K562 (cell line): ENCODE measurements at regions not wholly inside any gene's neighbourhood (a gene's known extent, or its start where the extent isn't known, plus 50 kb on each side); places are given as distances from the start of the nearest gene placed in this dataset.

ENCODE experiments used
- ATAC-seq: fragments of 200-7000 bp; cut with Tn5 transposase; 3 replicates; pipeline ENCODE4 v1.9.1; 2020; ENCODE audit warnings: moderate library complexity
- BruUV-seq: library from RNA; stranded (reverse); fragments of 400-500 nt; replicated peaks from 2 replicates; lab custom pipeline; 2021; lab: Mats Ljungman, UMichigan
- CTCF ChIA-PET: fragments of 300-600 bp; formaldehyde crosslinking; extraction: SDS; loops from one replicate; lab custom pipeline; 2021; ENCODE audit warnings: low intra/inter-chr PET ratio; lab: Yijun Ruan, JAX
- POLR2A ChIA-PET: fragments of 300-600, 350-650 bp; sonication (Branson Sonifier 250); formaldehyde crosslinking; extraction: SDS; loops from one replicate; lab custom pipeline; 2021; ENCODE audit warnings: antibody characterized with exemption, inconsistent platforms; lab: Yijun Ruan, JAX
- DNase-seq, 4 experiments: peaks; one replicate each; pipeline versions ENCODE4 v3.0.0 to v3.0.0-alpha.2; 2011 to 2018; ENCODE audit warnings: low spot score in 3 of 4, mixed read lengths in 3 of 4; ENCODE audit errors: extremely low read depth in 1 of 4
- FAIRE-seq: peaks from 2 replicates; lab custom pipeline; 2011; peaks lifted over from hg19 to GRCh38; lab: Jason Lieb, UNC
- H2AFZ ChIP-seq: 2 replicates; pipeline ENCODE4 v1.6.0; 2011; ENCODE audit warnings: low read depth, low read length, control low read depth, inconsistent platforms
- H3K27ac ChIP-seq: fragments of 200-600 bp; 3 replicates; pipeline ENCODE4 v1.8.0; 2011; ENCODE audit warnings: low read depth, mild to moderate bottlenecking, control low read depth, inconsistent platforms, low read length, moderate library complexity, mixed read lengths; ENCODE audit errors: extremely low read depth
- H3K27me3 ChIP-seq, 2 experiments: fragments of 300-600 bp in 1 of 2; 2 replicates in 1 of 2; 3 replicates in 1 of 2; pipeline versions ENCODE4 v1.6.0 to v1.8.0; 2011; ENCODE audit warnings: inconsistent platforms in 2 of 2, low read length in 2 of 2, mild to moderate bottlenecking in 1 of 2, mixed read lengths in 1 of 2, moderate library complexity in 1 of 2; ENCODE audit not compliant: control insufficient read depth in 2 of 2, insufficient read depth in 2 of 2
- H3K36me3 ChIP-seq: fragments of 300-600 bp; 3 replicates; pipeline ENCODE4 v1.8.0; 2011; ENCODE audit warnings: mild to moderate bottlenecking, low read length, inconsistent platforms; ENCODE audit not compliant: control insufficient read depth, insufficient read depth
- H3K4me1 ChIP-seq, 2 experiments: fragments of 200-600 bp in 1 of 2; replicated peaks in 1 of 2; 2 replicates in 1 of 2; 3 replicates in 1 of 2; pipeline versions ENCODE4 v1.5.1 to v1.8.0; 2011; ENCODE audit warnings: inconsistent platforms in 2 of 2, low read length in 2 of 2, mild to moderate bottlenecking in 1 of 2, mixed read lengths in 1 of 2, moderate library complexity in 1 of 2; ENCODE audit not compliant: control insufficient read depth in 2 of 2, insufficient read depth in 2 of 2
- H3K4me2 ChIP-seq: 2 replicates; pipeline ENCODE4 v1.6.1; 2011; ENCODE audit warnings: low read length, control low read depth, inconsistent platforms, mixed read lengths; ENCODE audit not compliant: insufficient read depth
- H3K4me3 ChIP-seq: fragments of 200-600 bp; sonication (generic), shearing (Covaris generic); 2 replicates; pipeline ENCODE4 v1.5.1; 2016; ENCODE audit warnings: control low read depth, inconsistent platforms
- H3K79me2 ChIP-seq: fragments of 200-600 bp; 3 replicates; pipeline ENCODE4 v1.8.0; 2011; ENCODE audit warnings: low read length, inconsistent platforms; ENCODE audit not compliant: control insufficient read depth, insufficient read depth
- H3K9ac ChIP-seq, 2 experiments: 2 replicates each; pipeline versions ENCODE4 v1.6.0 to v1.6.1; 2011; ENCODE audit warnings: low read depth in 2 of 2, low read length in 2 of 2, control low read depth in 1 of 2, inconsistent platforms in 1 of 2, mild to moderate bottlenecking in 1 of 2, mixed read lengths in 1 of 2; ENCODE audit not compliant: insufficient read depth in 1 of 2
- H3K9me1 ChIP-seq: one replicate; pipeline ENCODE4 v1.6.0; 2011; ENCODE audit warnings: inconsistent platforms, mild to moderate bottlenecking, low read length, moderate library complexity; ENCODE audit not compliant: control insufficient read depth, insufficient read depth
- H3K9me3 ChIP-seq: replicated peaks from 2 replicates; pipeline ENCODE4 v1.5.1; 2011; ENCODE audit warnings: low read depth, low read length, inconsistent platforms; ENCODE audit not compliant: control insufficient read depth, insufficient read depth
- H4K20me1 ChIP-seq: replicated peaks from 2 replicates; pipeline ENCODE4 v1.6.1; 2011; ENCODE audit warnings: low read length, inconsistent platforms, mixed read lengths; ENCODE audit not compliant: control insufficient read depth, insufficient read depth
- CEBPB ChIP-seq: fragments of 450-650 bp; IDR thresholded peaks from 2 replicates; pipeline ENCODE4 v1.6.1; 2016; ENCODE audit warnings: missing genetic modification characterization, missing compliant biosample characterization
- CHD4 ChIP-seq: fragments of 200-600 bp; sonication (generic); IDR thresholded peaks from 3 replicates; pipeline ENCODE4 v1.6.1; 2012; ENCODE audit warnings: low read depth, mild to moderate bottlenecking, mixed read lengths, low read length, inconsistent platforms; ENCODE audit not compliant: insufficient read depth, insufficient replicate concordance, poor library complexity, severe bottlenecking
- CTCF ChIP-seq, 3 experiments: IDR thresholded peaks in 2 of 3; conservative IDR thresholded peaks in 1 of 3; 2 replicates each; pipeline ENCODE4 v1.5.1; 2011 to 2012; ENCODE audit warnings: low read length in 3 of 3, mild to moderate bottlenecking in 3 of 3, control low read depth in 2 of 3, improper control_type of control experiment in 1 of 3, inconsistent platforms in 1 of 3, low read depth in 1 of 3, mixed read lengths in 1 of 3, moderate library complexity in 1 of 3; ENCODE audit not compliant: insufficient read depth in 2 of 3
- EGR1 ChIP-seq: fragments of 450-650 bp; conservative IDR thresholded peaks from 2 replicates; pipeline ENCODE4 v1.6.1; 2017; ENCODE audit warnings: mild to moderate bottlenecking
- ETV1 ChIP-seq: fragments of 450-650 bp; conservative IDR thresholded peaks from 2 replicates; pipeline ENCODE4 v1.6.1; 2016; ENCODE audit warnings: missing genetic modification characterization, control low read depth, low read depth, missing compliant biosample characterization
- FOXM1 ChIP-seq, 2 experiments: fragments of 450-650 bp in 1 of 2; sonication (generic) in 1 of 2; formaldehyde crosslinking in 1 of 2; IDR thresholded peaks; 2 replicates each; pipeline versions ENCODE4 v1.6.1 to v1.9.0; 2017 to 2022; ENCODE audit warnings: low read depth in 2 of 2, mild to moderate bottlenecking in 2 of 2, missing genetic modification reagents in 1 of 2, moderate library complexity in 1 of 2
- HBP1 ChIP-seq: fragments of 450-650 bp; formaldehyde crosslinking; IDR thresholded peaks from 2 replicates; pipeline ENCODE4 v1.4.0; 2022; ENCODE audit warnings: missing genetic modification characterization
- MIER1 ChIP-seq: fragments of 450-650 bp; IDR thresholded peaks from 2 replicates; pipeline ENCODE4 v1.6.1; 2016; ENCODE audit warnings: antibody characterized with exemption, mild to moderate bottlenecking, low read depth
- NR3C1 ChIP-seq: sonication (generic); formaldehyde crosslinking; IDR thresholded peaks from 2 replicates; pipeline ENCODE4 v1.8.1; 2022; ENCODE audit warnings: missing genetic modification reagents
- TEAD2 ChIP-seq: fragments of 450-650 bp; IDR thresholded peaks from 2 replicates; pipeline ENCODE4 v1.6.1; 2016; ENCODE audit warnings: missing genetic modification characterization, control low read depth, missing compliant biosample characterization
- TFAP4 ChIP-seq: sonication (generic); formaldehyde crosslinking; IDR thresholded peaks from 2 replicates; pipeline ENCODE4 v1.8.0; 2022; ENCODE audit warnings: missing genetic modification reagents, mild to moderate bottlenecking, moderate library complexity, borderline replicate concordance
- THRAP3 ChIP-seq: fragments of 450-650 bp; IDR thresholded peaks from 2 replicates; pipeline ENCODE4 v1.6.1; 2016; ENCODE audit warnings: mild to moderate bottlenecking, inconsistent platforms, borderline replicate concordance
- ZHX1 ChIP-seq: fragments of 150-350 bp; conservative IDR thresholded peaks from 2 replicates; pipeline ENCODE4 v1.6.1; 2014; ENCODE audit warnings: low read length
- ZNF197 ChIP-seq: fragments of 200-800 bp; sonication (Bioruptor generic); IDR thresholded peaks from 2 replicates; pipeline ENCODE4 v1.6.1; 2016; ENCODE audit warnings: low read depth, missing genetic modification characterization, missing compliant biosample characterization
- WGBS: fragments of 100-300 bp; shearing (Covaris generic); methylation state at CpG from one replicate; pipeline ENCODE4 v1.1.6; 2016; ENCODE audit warnings: low coverage, mixed read lengths; ENCODE audit not compliant: insufficient coverage; ENCODE audit errors: missing lambda C conversion rate; 5-methylcytosine and 5-hydroxymethylcytosine counted together
- in situ Hi-C: fragments of 300-500 bp; cut with MboI; formaldehyde crosslinking; loops from 4 replicates; pipeline ENCODE4 v1.15.0; 2018; ENCODE audit warnings: inconsistent platforms, mixed read lengths
- intact Hi-C: fragments of 100-400 bp; cut with micrococcal nuclease; formaldehyde crosslinking; loops from 2 replicates; pipeline ENCODE4 v1.14.2; 2022

- CTCF ChIA-PET, result no interaction called here
- no peak for FAIRE-seq
- TF ChIP-seq ZNF197 (no peak), EGR1 (no peak), CHD4 (no peak), ZHX1 (no peak), CTCF (IDR thresholded peaks at IDR 0.05 in 2 of 3, conservative IDR thresholded peaks at IDR 0.05 in 1 of 3; ENCODE audit: insufficient read depth in 2 of 3, low read depth in 1 of 3, low read length in 3 of 3) (no peak), HBP1 (no peak), THRAP3 (no peak), CEBPB (tag) (no peak), NR3C1 (CRISPR knock-in tag) (no peak), TFAP4 (CRISPR knock-in tag) (no peak), FOXM1 (IDR thresholded peaks at IDR 0.05; ENCODE audit: low read depth) (no peak), FOXM1 (CRISPR knock-in tag; IDR thresholded peaks at IDR 0.05; ENCODE audit: low read depth) (no peak), ETV1 (tag) (no peak), TEAD2 (tag) (no peak), MIER1 (no peak)
These were observed 1026.6 kb downstream of the RAPGEF2 start for GRCh38 chr4:160129439-160129838.

More at GRCh38 chr4:160129439-160129838, 1026.6 kb downstream of the RAPGEF2 start:
- Histone ChIP-seq H3K4me1 (no peaks in the 10 kb centered on the region), H2AFZ (no peak overlapping the region), H3K36me3 (no peaks in the 10 kb centered on the region), H3K4me3 (no peak overlapping the region), H3K4me2 (no peak overlapping the region), H3K79me2 (no peaks in the 10 kb centered on the region), H3K27ac (no peak overlapping the region), H4K20me1 (no peaks in the 10 kb centered on the region), H3K9me3 (no peaks in the 10 kb centered on the region), H3K9me1 (no peaks in the 10 kb centered on the region), H3K27me3 (no peaks in the 10 kb centered on the region), H3K9ac (no peak overlapping the region)
- 0% methylated on average over 1 of the region's 2 CpGs for WGBS
- no TSS peak for BruUV-seq
- in situ Hi-C loops (no loop called here), intact Hi-C loops (no loop called here)
- no peak for ATAC-seq
- POLR2A ChIA-PET, result no interaction called here
- no peak for DNase-seq
